GM23338 (cell line): ENCODE measurements at regions not wholly inside any gene's neighbourhood (a gene's known extent, or its start where the extent isn't known, plus 50 kb on each side); places are given as distances from the start of the nearest gene placed in this dataset.
A peak's percentile ranks its signal among the peaks of the same experiment; 100 is the strongest.

Experiments
- CREB1 ChIP-seq: fragments of 250-450 bp; sonication (Bioruptor Pico); IDR thresholded peaks from 2 replicates; pipeline ENCODE4 v1.5.0; 2020; ENCODE audit warnings: low read depth, mild to moderate bottlenecking, moderate library complexity
- CTCF ChIP-seq, 2 experiments: fragments of 200-600 bp in 1 of 2; sonication (generic) in 1 of 2; conservative IDR thresholded peaks; 2 replicates each; pipeline versions ENCODE4 v1.5.1 to v1.6.1; 2016 to 2017; ENCODE audit warnings: antibody characterized with exemption in 2 of 2, low read depth in 2 of 2, mild to moderate bottlenecking in 2 of 2, moderate library complexity in 1 of 2
- ETS1 ChIP-seq: IDR thresholded peaks from 2 replicates; pipeline ENCODE4 v1.6.1; 2016; ENCODE audit warnings: antibody characterized with exemption
- EZH2 ChIP-seq: fragments of 200-600 bp; sonication (generic); IDR thresholded peaks from one replicate; pipeline ENCODE4 v1.8.0; 2017; ENCODE audit warnings: antibody characterized with exemption, mild to moderate bottlenecking, low read depth; ENCODE audit not compliant: unreplicated experiment
- EZH2phosphoT487 ChIP-seq: fragments of 200-600 bp; sonication (generic); IDR thresholded peaks from one replicate; pipeline ENCODE4 v1.8.1; 2018; ENCODE audit warnings: antibody characterized with exemption; ENCODE audit not compliant: unreplicated experiment
- JUNB ChIP-seq: IDR thresholded peaks from one replicate; pipeline ENCODE4 v1.6.1; 2016; ENCODE audit warnings: antibody characterized with exemption; ENCODE audit not compliant: unreplicated experiment
- NANOG ChIP-seq: IDR thresholded peaks from 2 replicates; pipeline ENCODE4 v1.6.1; 2016; ENCODE audit warnings: antibody characterized with exemption, borderline replicate concordance
- POLR2AphosphoS5 ChIP-seq: IDR thresholded peaks from 2 replicates; pipeline ENCODE4 v1.6.1; 2016; ENCODE audit warnings: antibody characterized with exemption, low read depth
- REST ChIP-seq: IDR thresholded peaks from one replicate; pipeline ENCODE4 v1.6.1; 2018; ENCODE audit warnings: antibody characterized with exemption; ENCODE audit not compliant: unreplicated experiment
- STAT1 ChIP-seq: IDR thresholded peaks from one replicate; pipeline ENCODE4 v1.6.1; 2016; ENCODE audit warnings: antibody characterized with exemption; ENCODE audit not compliant: unreplicated experiment
- ZNF114 ChIP-seq: fragments of 250-450 bp; sonication (Bioruptor Pico); IDR thresholded peaks from 2 replicates; pipeline ENCODE4 v1.5.0; 2020; ENCODE audit warnings: mild to moderate bottlenecking, moderate library complexity
- ZNF462 ChIP-seq: fragments of 250-450 bp; sonication (Bioruptor Pico); IDR thresholded peaks from 2 replicates; pipeline ENCODE4 v1.5.0; 2020; ENCODE audit warnings: mild to moderate bottlenecking, moderate library complexity

- TF ChIP-seq CREB1 (CRISPR knock-in tag) (no peak), POLR2AphosphoS5 (no peak), CTCF (conservative IDR thresholded peaks at IDR 0.05; ENCODE audit: low read depth in 2 of 2) (peak; percentile 53 to 66), EZH2 (no peak), EZH2phosphoT487 (no peak), ETS1 (no peak), REST (no peak), ZNF114 (CRISPR knock-in tag) (no peak), ZNF462 (CRISPR knock-in tag) (no peak), JUNB (no peak), NANOG (no peak), STAT1 (no peak)
Observed at GRCh38 chr9:12425878-12426864, 267.0 kb upstream of the TYRP1 start.
